GM12878 (cell line): ENCODE measurements at regions not wholly inside any gene's neighbourhood (a gene's known extent, or its start where the extent isn't known, plus 50 kb on each side); places are given as distances from the start of the nearest gene placed in this dataset.

ENCODE experiments used
- ATF3 ChIP-seq: IDR thresholded peaks from 2 replicates; pipeline ENCODE4 v1.6.1; 2011; ENCODE audit warnings: low read depth, mild to moderate bottlenecking, low read length, moderate library complexity, borderline replicate concordance; ENCODE audit errors: extremely low read depth
- CUX1 ChIP-seq: IDR thresholded peaks from 2 replicates; pipeline ENCODE4 v1.6.1; 2012; ENCODE audit warnings: improper control_type of control experiment, low read depth, low read length; ENCODE audit not compliant: insufficient replicate concordance
- E2F4 ChIP-seq: IDR thresholded peaks from 2 replicates; pipeline ENCODE4 v1.6.1; 2012; ENCODE audit warnings: low read depth, low read length, improper control_type of control experiment
- JUND ChIP-seq: IDR thresholded peaks from 2 replicates; pipeline ENCODE4 v1.6.1; 2012; ENCODE audit warnings: low read depth, mild to moderate bottlenecking, low read length, improper control_type of control experiment, moderate library complexity
- MEF2A ChIP-seq: IDR thresholded peaks from 2 replicates; pipeline ENCODE4 v1.6.1; 2011; ENCODE audit warnings: low read depth, mild to moderate bottlenecking, low read length, moderate library complexity; ENCODE audit not compliant: insufficient read depth
- NR2C1 ChIP-seq: fragments of 450-650 bp; IDR thresholded peaks from 2 replicates; pipeline ENCODE4 v1.6.1; 2017; ENCODE audit warnings: antibody characterized with exemption, mild to moderate bottlenecking, moderate library complexity
- PAX5 ChIP-seq: IDR thresholded peaks from 2 replicates; pipeline ENCODE4 v1.6.1; 2011; ENCODE audit warnings: low read depth, low read length, borderline replicate concordance
- POU2F2 ChIP-seq: IDR thresholded peaks from 3 replicates; pipeline ENCODE4 v1.6.1; 2011; ENCODE audit warnings: low read depth, mild to moderate bottlenecking, low read length, borderline replicate concordance
- RAD21 ChIP-seq: IDR thresholded peaks from 2 replicates; pipeline ENCODE4 v1.6.1; 2011; ENCODE audit warnings: mild to moderate bottlenecking, low read depth, low read length, moderate library complexity; ENCODE audit not compliant: insufficient read depth
- RFX5 ChIP-seq: IDR thresholded peaks from 2 replicates; pipeline ENCODE4 v1.6.1; 2011; ENCODE audit warnings: low read depth, low read length, improper control_type of control experiment
- SIN3A ChIP-seq: IDR thresholded peaks from 2 replicates; pipeline ENCODE4 v1.6.1; 2012; ENCODE audit warnings: low read depth, low read length, improper control_type of control experiment
- SKIL ChIP-seq: fragments of 450-650 bp; IDR thresholded peaks from 2 replicates; pipeline ENCODE4 v1.6.1; 2017; ENCODE audit warnings: mild to moderate bottlenecking, low read depth, inconsistent platforms; ENCODE audit not compliant: poor library complexity, severe bottlenecking
- SREBF2 ChIP-seq: IDR thresholded peaks from 2 replicates; pipeline ENCODE4 v1.6.1; 2012; ENCODE audit warnings: mild to moderate bottlenecking, low read length
- STAT3 ChIP-seq: IDR thresholded peaks from 2 replicates; pipeline ENCODE4 v1.6.1; 2011; ENCODE audit warnings: low read depth, low read length, improper control_type of control experiment
- ZNF24 ChIP-seq: fragments of 450-650 bp; IDR thresholded peaks from 2 replicates; pipeline ENCODE4 v1.6.1; 2017; ENCODE audit warnings: antibody characterized with exemption, mild to moderate bottlenecking
- ZNF592 ChIP-seq: fragments of 450-650 bp; IDR thresholded peaks from 2 replicates; pipeline ENCODE4 v1.6.1; 2017; ENCODE audit warnings: mild to moderate bottlenecking, moderate library complexity

GRCh38 chr2:150169237-150169629, 318.2 kb downstream of the RND3 start (continued):
- TF ChIP-seq E2F4 (no peak), CUX1 (no peak), ATF3 (no peak), ZNF592 (no peak), PAX5 (no peak), MEF2A (no peak), SIN3A (no peak), SREBF2 (no peak), ZNF24 (no peak), RFX5 (no peak), RAD21 (no peak), NR2C1 (no peak), STAT3 (no peak), POU2F2 (no peak), JUND (no peak), SKIL (no peak)
